Testis (tissue), 2 donors: ENCODE measurements at regions not wholly inside any gene's neighbourhood (a gene's known extent, or its start where the extent isn't known, plus 50 kb on each side); places are given as distances from the start of the nearest gene placed in this dataset.

Experiments
- DNase-seq: peaks from one replicate; pipeline ENCODE4 v3.0.0-alpha.2; 2019
- H3K27ac ChIP-seq, 2 donors: fragments of 200-600 bp; sonication (generic); one replicate each; pipeline ENCODE4 v1.5.1; 2019
- H3K27me3 ChIP-seq: fragments of 200-600 bp; sonication (generic); one replicate; pipeline ENCODE4 v1.5.1; 2019
- H3K36me3 ChIP-seq: fragments of 200-600 bp; sonication (generic); one replicate; pipeline ENCODE4 v1.5.1; 2017; ENCODE audit warnings: low read depth; ENCODE audit errors: missing control alignments
- H3K4me1 ChIP-seq: fragments of 200-600 bp; sonication (generic); one replicate; pipeline ENCODE4 v1.5.1; 2019
- H3K4me3 ChIP-seq, 2 donors: fragments of 200-600 bp; sonication (generic); one replicate each; pipeline ENCODE4 v1.5.1; 2017 to 2019
- H3K9me3 ChIP-seq: fragments of 200-600 bp; sonication (generic); one replicate; pipeline ENCODE4 v1.5.1; 2017
- CTCF ChIP-seq, 3 experiments: fragments of 450-650 bp in 2 of 3; fragments of 200-600 bp in 1 of 3; sonication (generic) in 1 of 3; IDR thresholded peaks; one replicate each; pipeline ENCODE4 v1.5.1; 2016 to 2019; ENCODE audit warnings: antibody characterized with exemption in 3 of 3, mild to moderate bottlenecking in 2 of 3, moderate library complexity in 1 of 3
- POLR2A ChIP-seq: fragments of 450-650 bp; IDR thresholded peaks from one replicate; pipeline ENCODE4 v1.6.1; 2017; ENCODE audit warnings: antibody characterized with exemption, mild to moderate bottlenecking, moderate library complexity
- WGBS, 2 donors: methylation state at CpG; one replicate each; pipeline ENCODE4 v1.1.5; 2018; 5-methylcytosine and 5-hydroxymethylcytosine counted together
- intact Hi-C: fragments of 100-400 bp; cut with DNase I; formaldehyde crosslinking; loops from one replicate; pipeline ENCODE4 v1.15.1; 2023; ENCODE audit warnings: low total_unique reads

DNA sequence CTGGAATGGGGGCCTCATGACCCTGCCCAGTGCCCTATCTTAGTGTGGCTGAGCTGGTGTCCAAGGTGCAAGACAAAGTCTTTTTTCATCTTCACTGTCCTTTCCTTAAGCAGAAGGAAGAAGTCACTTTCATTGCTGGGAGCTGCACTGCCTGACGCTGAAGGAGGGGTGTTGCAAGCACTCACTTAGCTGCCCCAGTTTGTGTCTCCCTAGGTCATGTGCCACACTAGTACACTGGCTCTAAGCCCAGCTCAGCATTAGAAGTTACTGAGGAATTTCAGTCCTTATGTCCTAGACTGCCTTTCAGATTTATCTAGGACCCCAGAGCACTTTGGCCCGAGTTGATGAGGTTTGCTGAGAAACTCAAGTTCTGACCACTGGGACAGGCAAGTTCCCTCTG lies 952.0 kb upstream of the USP15 start:
- Histone ChIP-seq H3K27me3 (no peaks in the 10 kb centered on the region), H3K4me1 (no peaks in the 10 kb centered on the region), H3K9me3 (no peaks in the 10 kb centered on the region), H3K36me3 (no peaks in the 10 kb centered on the region), H3K4me3 (no peak overlapping the region), H3K27ac (no peak overlapping the region)
- intact Hi-C loops, result no loop called here
- no peak for DNase-seq
- 50 to 87% methylated on average over 1 to 2 of the region's 2 CpGs for WGBS, 2 donors
- TF ChIP-seq POLR2A (no peak), CTCF (IDR thresholded peaks at IDR 0.05) (no peak)

- Histone ChIP-seq H3K4me3 (no peak overlapping the region), H3K27ac (no peak overlapping the region), H3K27me3 (no peaks in the 10 kb centered on the region), H3K36me3 (no peaks in the 10 kb centered on the region), H3K9me3 (no peaks in the 10 kb centered on the region), H3K4me1 (no peaks in the 10 kb centered on the region)
- DNase-seq, result no peak
- no peak for TF ChIP-seq CTCF (IDR thresholded peaks at IDR 0.05)
- TF ChIP-seq POLR2A, result no peak
- intact Hi-C loops, result no loop called here
Measured at GRCh38 chr12:61311413-61311812, 948.8 kb upstream of the USP15 start.

DNA sequence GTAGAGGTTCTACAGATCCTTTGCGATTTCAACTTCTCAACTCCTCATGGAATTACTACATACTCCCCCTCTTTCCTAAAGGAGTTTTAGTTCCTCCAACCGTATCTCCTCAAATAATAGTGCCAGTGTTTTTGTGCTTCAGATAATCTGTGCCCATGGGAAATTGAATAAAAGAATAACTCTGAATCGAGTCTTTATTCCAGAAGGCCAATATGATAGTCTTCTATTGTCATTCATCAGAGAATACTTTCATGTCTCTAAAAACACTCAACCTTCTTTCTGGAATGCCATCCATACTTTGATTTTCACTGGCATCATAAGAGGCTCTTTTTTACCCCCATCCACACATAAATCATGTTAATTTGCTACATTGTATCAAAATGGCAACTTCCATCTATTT lies 911.3 kb upstream of the USP15 start:
- Histone ChIP-seq H3K4me1 (no peaks in the 10 kb centered on the region), H3K4me3 (no peak overlapping the region), H3K9me3 (no peaks in the 10 kb centered on the region), H3K27ac (no peak overlapping the region), H3K36me3 (no peaks in the 10 kb centered on the region), H3K27me3 (no peaks in the 10 kb centered on the region)
- intact Hi-C loops, result no loop called here
- TF ChIP-seq POLR2A (no peak), CTCF (IDR thresholded peaks at IDR 0.05) (no peak)
- no peak for DNase-seq
- 58 to 73% methylated on average over 3 of the region's 3 CpGs for WGBS, 2 donors

- WGBS, 2 donors, result 90 to 97% methylated on average over 5 to 10 of the region's 10 CpGs
- Histone ChIP-seq H3K4me3 (no peak overlapping the region), H3K9me3 (no peaks in the 10 kb centered on the region), H3K27me3 (no peaks in the 10 kb centered on the region), H3K36me3 (no peaks in the 10 kb centered on the region), H3K27ac (no peak overlapping the region), H3K4me1 (no peaks in the 10 kb centered on the region)
- TF ChIP-seq POLR2A, result no peak
- no peak for TF ChIP-seq CTCF (IDR thresholded peaks at IDR 0.05)
- no peak for DNase-seq
- intact Hi-C loops, result no loop called here
Measured at GRCh38 chr12:61355105-61355504, 905.1 kb upstream of the USP15 start.

- Histone ChIP-seq H3K4me1 (no peaks in the 10 kb centered on the region), H3K36me3 (no peaks in the 10 kb centered on the region), H3K9me3 (no peaks in the 10 kb centered on the region), H3K4me3 (no peak overlapping the region), H3K27me3 (no peaks in the 10 kb centered on the region), H3K27ac (no peak overlapping the region)
- no peak for DNase-seq
- TF ChIP-seq CTCF (IDR thresholded peaks at IDR 0.05), result no peak
- no peak for TF ChIP-seq POLR2A
- intact Hi-C loops, result no loop called here
- WGBS, 2 donors, result 86% methylated on average over 6 of the region's 6 CpGs; no CpG with 5 or more reads in 1 of the 2 donors
Measured at GRCh38 chr12:61356485-61356884, 903.7 kb upstream of the USP15 start.
